ENCODE measurements at regions not wholly inside any gene's neighbourhood (a gene's known extent, or its start where the extent isn't known, plus 50 kb on each side); places are given as distances from the start of the nearest gene placed in this dataset.

GRCh38 chr3:69490971-69491370 lies 105.1 kb upstream of the FRMD4B start:
- WGBS, 5 donors = 51 to 70% (median 59%) methylated on average over 5 of the region's 5 CpGs
- no peak for TF ChIP-seq CTCF (IDR thresholded peaks at IDR 0.05)
- TF ChIP-seq POLR2A (IDR thresholded peaks at IDR 0.05) = no peak
- TF ChIP-seq EP300 (IDR thresholded peaks at IDR 0.05) = no peak
- no peak for TF ChIP-seq POLR2AphosphoS5 (IDR thresholded peaks at IDR 0.05)

GRCh38 chr3:69490235-69490634 lies 104.3 kb upstream of the FRMD4B start:
- H3K4me1 ChIP-seq = no peaks in the 10 kb centered on the region
- WGBS, 5 donors = 24 to 41% (median 28%) methylated on average over 1 of the region's 1 CpG

More at GRCh38 chr3:69490971-69491370, 105.1 kb upstream of the FRMD4B start:
- H3K36me3 ChIP-seq = no peaks in the 10 kb centered on the region
- no peaks in the 10 kb centered on the region for H3K27me3 ChIP-seq
- H3K4me1 ChIP-seq = no peaks in the 10 kb centered on the region
- no peak for DNase-seq
- intact Hi-C loops (cut with DNase I; ENCODE audit: low total_unique reads) = no loop called here
- no peaks in the 10 kb centered on the region for H3K9me3 ChIP-seq
- H3K27ac ChIP-seq = no peak overlapping the region
- no peak overlapping the region for H3K4me3 ChIP-seq

GRCh38 chr3:69488026-69488425 lies 102.1 kb upstream of the FRMD4B start:
- TF ChIP-seq EP300 (IDR thresholded peaks at IDR 0.05) = no peak
- no peak for TF ChIP-seq POLR2A (IDR thresholded peaks at IDR 0.05)
- no peak for TF ChIP-seq CTCF (IDR thresholded peaks at IDR 0.05)
- no peak for TF ChIP-seq POLR2AphosphoS5 (IDR thresholded peaks at IDR 0.05)
- no peak overlapping the region for H3K4me3 ChIP-seq
- intact Hi-C loops (cut with DNase I; ENCODE audit: low total_unique reads) = no loop called here
- DNase-seq = no peak
- H3K27me3 ChIP-seq = peaks cover 0 to 6% (median 0%) of the 10 kb centered on the region in 3 donors
- no peaks in the 10 kb centered on the region for H3K4me1 ChIP-seq
- no peaks in the 10 kb centered on the region for H3K36me3 ChIP-seq
- H3K27ac ChIP-seq = no peak overlapping the region
- no peaks in the 10 kb centered on the region for H3K9me3 ChIP-seq

More at GRCh38 chr3:69490235-69490634, 104.3 kb upstream of the FRMD4B start:
- H3K36me3 ChIP-seq = no peaks in the 10 kb centered on the region
- H3K4me3 ChIP-seq = no peak overlapping the region
- intact Hi-C loops (cut with DNase I; ENCODE audit: low total_unique reads) = no loop called here
- no peak for DNase-seq
- TF ChIP-seq POLR2AphosphoS5 (IDR thresholded peaks at IDR 0.05) = no peak
- no peak for TF ChIP-seq CTCF (IDR thresholded peaks at IDR 0.05)
- no peak for TF ChIP-seq POLR2A (IDR thresholded peaks at IDR 0.05)
- no peak for TF ChIP-seq EP300 (IDR thresholded peaks at IDR 0.05)
- H3K27ac ChIP-seq = no peak overlapping the region
- H3K27me3 ChIP-seq = peaks cover 0 to 5% (median 0%) of the 10 kb centered on the region in 3 donors
- no peaks in the 10 kb centered on the region for H3K9me3 ChIP-seq

- WGBS, 5 donors = 96 to 100% (median 98%) methylated on average over 4 of the region's 4 CpGs; no CpG with 5 or more reads in 1 of the 5 donors
- no peak for TF ChIP-seq CTCF (IDR thresholded peaks at IDR 0.05)
- no peak for TF ChIP-seq EP300 (IDR thresholded peaks at IDR 0.05)
- H3K36me3 ChIP-seq = no peaks in the 10 kb centered on the region
- H3K27me3 ChIP-seq = peaks cover 0 to 6% (median 0%) of the 10 kb centered on the region in 3 donors
- no peak for DNase-seq
- H3K9me3 ChIP-seq = no peaks in the 10 kb centered on the region
- intact Hi-C loops (cut with DNase I; ENCODE audit: low total_unique reads) = no loop called here
- no peaks in the 10 kb centered on the region for H3K4me1 ChIP-seq
- no peak overlapping the region for H3K4me3 ChIP-seq
- no peak overlapping the region for H3K27ac ChIP-seq
Measured at GRCh38 chr3:69485489-69485888, 99.6 kb upstream of the FRMD4B start.

All from stomach (tissue), 8 donors.